IMR-90 (cell line): ENCODE measurements at regions not wholly inside any gene's neighbourhood (a gene's known extent, or its start where the extent isn't known, plus 50 kb on each side); places are given as distances from the start of the nearest gene placed in this dataset.

Experiments
- ATAC-seq: fragments of 200-7000 bp; cut with Tn5 transposase; 2 replicates; pipeline ENCODE4 v1.9.1; 2020; ENCODE audit warnings: low read depth, mild to moderate bottlenecking, moderate library complexity
- BruUV-seq: library from RNA; stranded (reverse); fragments of 400-500 nt; replicated peaks from 2 replicates; lab custom pipeline; 2021; lab: Mats Ljungman, UMichigan
- CTCF ChIA-PET: fragments of 300-600 bp; formaldehyde crosslinking; extraction: SDS; loops from one replicate; lab custom pipeline; 2021; ENCODE audit warnings: antibody characterized with exemption; lab: Yijun Ruan, JAX
- POLR2A ChIA-PET: fragments of 300-600 bp; sonication (Branson Sonifier 250); formaldehyde crosslinking; loops from one replicate; lab custom pipeline; 2022; ENCODE audit warnings: antibody characterized with exemption; ENCODE audit not compliant: unreplicated experiment; lab: Charles Lee
- DNase-seq: peaks from one replicate; pipeline ENCODE4 v3.0.0; 2013
- H2AFZ ChIP-seq: replicated peaks from 2 replicates; pipeline ENCODE3; 2013; ENCODE audit warnings: low read length, mild to moderate bottlenecking; ENCODE audit not compliant: poor library complexity
- H2AK5ac ChIP-seq: 2 replicates; pipeline ENCODE4 v1.6.1; 2013; ENCODE audit warnings: low read depth, low read length, inconsistent platforms
- H2AK9ac ChIP-seq: replicated peaks from 2 replicates; pipeline ENCODE3; 2013; ENCODE audit warnings: mild to moderate bottlenecking, low read depth, low read length, moderate library complexity; ENCODE audit not compliant: poor library complexity
- H2BK120ac ChIP-seq: 2 replicates; pipeline ENCODE4 v1.6.1; 2013; ENCODE audit warnings: low read depth, low read length, inconsistent platforms
- H2BK15ac ChIP-seq: 3 replicates; pipeline ENCODE4 v1.6.1; 2013; ENCODE audit warnings: low read depth, low read length, inconsistent platforms
- H2BK20ac ChIP-seq: 2 replicates; pipeline ENCODE4 v1.6.1; 2013; ENCODE audit warnings: low read depth, mild to moderate bottlenecking, inconsistent platforms, low read length, moderate library complexity
- H2BK5ac ChIP-seq: 2 replicates; pipeline ENCODE4 v1.6.1; 2013; ENCODE audit warnings: mild to moderate bottlenecking, low read depth, low read length, inconsistent platforms; ENCODE audit not compliant: poor library complexity, severe bottlenecking
- H3K14ac ChIP-seq: replicated peaks from 2 replicates; pipeline ENCODE4 v1.6.1; 2013; ENCODE audit warnings: low read depth, low read length, inconsistent platforms
- H3K18ac ChIP-seq: 2 replicates; pipeline ENCODE4 v1.6.1; 2013; ENCODE audit warnings: low read depth, low read length, control low read depth
- H3K23ac ChIP-seq: 2 replicates; pipeline ENCODE4 v1.6.1; 2013; ENCODE audit warnings: low read depth, low read length, inconsistent platforms
- H3K27ac ChIP-seq: 2 replicates; pipeline ENCODE4 v1.5.1; 2013; ENCODE audit warnings: mild to moderate bottlenecking, control low read depth, low read length; ENCODE audit not compliant: insufficient read depth
- H3K27me3 ChIP-seq: 2 replicates; pipeline ENCODE4 v1.6.1; 2013; ENCODE audit warnings: low read length; ENCODE audit not compliant: control insufficient read depth, insufficient read depth
- H3K36me3 ChIP-seq: 2 replicates; pipeline ENCODE4 v1.6.1; 2013; ENCODE audit warnings: low read length, mixed read lengths; ENCODE audit not compliant: control insufficient read depth, insufficient read depth
- H3K4ac ChIP-seq: 2 replicates; pipeline ENCODE4 v1.6.1; 2013; ENCODE audit warnings: low read depth, low read length, inconsistent platforms
- H3K4me1 ChIP-seq: 2 replicates; pipeline ENCODE4 v1.6.1; 2013; ENCODE audit warnings: low read length, mixed read lengths; ENCODE audit not compliant: control insufficient read depth, insufficient read depth
- H3K4me2 ChIP-seq: 2 replicates; pipeline ENCODE4 v1.6.1; 2013; ENCODE audit warnings: low read depth, mild to moderate bottlenecking, control low read depth, low read length, moderate library complexity
- H3K4me3 ChIP-seq: 2 replicates; pipeline ENCODE4 v1.5.1; 2013; ENCODE audit warnings: low read depth, mild to moderate bottlenecking, control low read depth, low read length, moderate library complexity; ENCODE audit not compliant: insufficient read depth
- H3K56ac ChIP-seq: 2 replicates; pipeline ENCODE4 v1.6.1; 2013; ENCODE audit warnings: low read length, inconsistent platforms; ENCODE audit not compliant: insufficient read depth; ENCODE audit errors: extremely low read depth
- H3K79me1 ChIP-seq, 2 experiments: 2 replicates each; pipeline ENCODE4 v1.6.1; 2013; ENCODE audit warnings: low read length in 2 of 2, inconsistent platforms in 1 of 2, low read depth in 1 of 2
- H3K9ac ChIP-seq: 2 replicates; pipeline ENCODE4 v1.6.1; 2013; ENCODE audit warnings: low read depth, low read length, control low read depth
- H3K9me1 ChIP-seq: 2 replicates; pipeline ENCODE4 v1.6.1; 2013; ENCODE audit warnings: low read length, inconsistent platforms; ENCODE audit not compliant: insufficient read depth
- H3K9me3 ChIP-seq: 2 replicates; pipeline ENCODE4 v1.6.1; 2013; ENCODE audit warnings: low read length; ENCODE audit not compliant: control insufficient read depth, insufficient read depth
- H4K20me1 ChIP-seq: 2 replicates; pipeline ENCODE4 v1.6.1; 2013; ENCODE audit warnings: low read length, inconsistent platforms; ENCODE audit not compliant: insufficient read depth
- H4K5ac ChIP-seq: 2 replicates; pipeline ENCODE4 v1.6.1; 2013; ENCODE audit warnings: mild to moderate bottlenecking, low read depth, low read length, control low read depth
- H4K8ac ChIP-seq, 2 experiments: 2 replicates each; pipeline ENCODE4 v1.6.1; 2013; ENCODE audit warnings: low read depth in 2 of 2, low read length in 2 of 2, control low read depth in 1 of 2, inconsistent platforms in 1 of 2
- H4K91ac ChIP-seq: 2 replicates; pipeline ENCODE4 v1.6.1; 2013; ENCODE audit warnings: low read depth, low read length, inconsistent platforms; ENCODE audit not compliant: insufficient read depth
- BHLHE40 ChIP-seq: fragments of 150-350 bp; IDR thresholded peaks from 2 replicates; pipeline ENCODE4 v1.6.1; 2016; ENCODE audit warnings: mild to moderate bottlenecking, low read depth, low read length
- WGBS, 2 experiments: methylation state at CpG; one replicate each; pipeline versions ENCODE4 v1.1.5 to v1.1.7; 2013; ENCODE audit warnings: missing lambda C conversion rate in 2 of 2; ENCODE audit not compliant: insufficient read length in 1 of 2; ENCODE audit errors: extremely low coverage in 2 of 2; 5-methylcytosine and 5-hydroxymethylcytosine counted together
- dilution Hi-C: fragments of 300-500 bp; cut with HindIII; formaldehyde crosslinking; loops from one replicate; pipeline ENCODE4 v1.14.3; 2018; ENCODE audit warnings: low sequenced_read_pairs; ENCODE audit not compliant: unreplicated experiment
- in situ Hi-C: fragments of 300-500 bp; cut with MboI; formaldehyde crosslinking; loops from 3 replicates; pipeline ENCODE4 v1.14.3; 2019; ENCODE audit warnings: low sequenced_read_pairs, inconsistent platforms, mixed read lengths
- intact Hi-C: fragments of 100-400 bp; cut with micrococcal nuclease; formaldehyde crosslinking; loops from 2 replicates; pipeline ENCODE4 v1.10.0; 2022

GRCh38 chr11:37666960-37667359, 1068.9 kb upstream of the RAG2 start:
- no peak overlapping the region for H3K23ac ChIP-seq
- H2AFZ ChIP-seq: no peak overlapping the region
- H2BK5ac ChIP-seq: no peak overlapping the region
- no peak overlapping the region for H3K18ac ChIP-seq
- no peak overlapping the region for H3K9ac ChIP-seq
- no peak overlapping the region for H3K4me3 ChIP-seq
- intact Hi-C loops (no loop called here), dilution Hi-C loops (no loop called here), in situ Hi-C loops (no loop called here)
- no peaks in the 10 kb centered on the region for H4K20me1 ChIP-seq
- no peaks in the 10 kb centered on the region for H3K9me3 ChIP-seq
- H2BK20ac ChIP-seq: no peak overlapping the region
- no peak overlapping the region for H3K56ac ChIP-seq
- H2BK120ac ChIP-seq: no peak overlapping the region
- POLR2A ChIA-PET: no interaction called here
- no peaks in the 10 kb centered on the region for H3K9me1 ChIP-seq
- 100% methylated on average over 1 of the region's 2 CpGs; no CpG with 5 or more reads in 1 of the 2 experiments for whole genome bisulfite sequencing, 2 experiments
- CTCF ChIA-PET: no interaction called here
- H3K79me1 ChIP-seq: no peaks in the 10 kb centered on the region
- H3K27ac ChIP-seq: no peak overlapping the region
- TF ChIP-seq BHLHE40: no peak
- no peak overlapping the region for H3K4me2 ChIP-seq
- no peak for DNase-seq
- no peak overlapping the region for H2AK5ac ChIP-seq
- no peak overlapping the region for H4K5ac ChIP-seq
- H3K36me3 ChIP-seq: no peaks in the 10 kb centered on the region
- no peak overlapping the region for H3K14ac ChIP-seq
- no peak overlapping the region for H4K91ac ChIP-seq
- BruUV-seq: no TSS peak
- H2BK15ac ChIP-seq: no peak overlapping the region
- no peak overlapping the region for H4K8ac ChIP-seq
- H3K27me3 ChIP-seq: no peaks in the 10 kb centered on the region
- no peaks in the 10 kb centered on the region for H3K4me1 ChIP-seq
- H2AK9ac ChIP-seq: no peak overlapping the region
- H3K4ac ChIP-seq: no peak overlapping the region
- no peak for ATAC-seq
